ENCODE measurements at regions not wholly inside any gene's neighbourhood (a gene's known extent, or its start where the extent isn't known, plus 50 kb on each side); places are given as distances from the start of the nearest gene placed in this dataset.

- no peak overlapping the region for H3K18ac ChIP-seq (ENCODE audit: low read length)
- no CpG with 5 or more reads among the region's 3 CpGs for WGBS (ENCODE audit: extremely low coverage, insufficient coverage, low lambda C conversion rate)
- H3K79me2 ChIP-seq (ENCODE audit: control insufficient read depth, insufficient read depth, low read length): no peaks in the 10 kb centered on the region
- no peaks in the 10 kb centered on the region for H3K79me1 ChIP-seq (ENCODE audit: low read length)
- H3K9ac ChIP-seq (ENCODE audit: low read length): no peak overlapping the region
- no peak overlapping the region for H2BK120ac ChIP-seq (ENCODE audit: low read depth, low read length)
- no peak overlapping the region for H3K27ac ChIP-seq (ENCODE audit: low read depth, low read length)
- H3K4ac ChIP-seq (ENCODE audit: low read depth, low read length): no peak overlapping the region
- no peaks in the 10 kb centered on the region for H3K27me3 ChIP-seq (ENCODE audit: insufficient read depth, low read length, poor library complexity)
- no peaks in the 10 kb centered on the region for H3K36me3 ChIP-seq (ENCODE audit: control insufficient read depth, insufficient read depth, low read length)
- H4K5ac ChIP-seq (ENCODE audit: low read length): no peak overlapping the region
- no peak overlapping the region for H3K4me2 ChIP-seq (ENCODE audit: low read length)
- H2BK5ac ChIP-seq (ENCODE audit: low read length): no peak overlapping the region
- no peak overlapping the region for H3K56ac ChIP-seq (ENCODE audit: low read length)
- DNase-seq: no peak
- H3K4me3 ChIP-seq (ENCODE audit: low read length): no peak overlapping the region
- H2AK5ac ChIP-seq (ENCODE audit: low read length): no peak overlapping the region
- no peak overlapping the region for H3K23ac ChIP-seq (ENCODE audit: low read length)
- no peak overlapping the region for H2BK15ac ChIP-seq (replicated peaks; ENCODE audit: low read depth)
- H3K4me1 ChIP-seq (ENCODE audit: control insufficient read depth, low read depth, low read length): no peaks in the 10 kb centered on the region
- H4K8ac ChIP-seq (ENCODE audit: low read depth, low read length): no peak overlapping the region
These were observed 127.5 kb upstream of the GAREM1 start for GRCh38 chr18:32598144-32598543.

GRCh38 chr18:32596501-32596900, 125.8 kb upstream of the GAREM1 start:
- WGBS (ENCODE audit: extremely low coverage, insufficient coverage, low lambda C conversion rate): no CpG with 5 or more reads among the region's 2 CpGs

GRCh38 chr18:32595832-32596231, 125.2 kb upstream of the GAREM1 start:
- H2BK15ac ChIP-seq (replicated peaks; ENCODE audit: low read depth): no peak overlapping the region
- no peak overlapping the region for H3K23ac ChIP-seq (ENCODE audit: low read length)
- no peak overlapping the region for H3K27ac ChIP-seq (ENCODE audit: low read depth, low read length)
- no peak overlapping the region for H2AK5ac ChIP-seq (ENCODE audit: low read length)
- H4K5ac ChIP-seq (ENCODE audit: low read length): no peak overlapping the region
- no peak for DNase-seq
- H3K4ac ChIP-seq (ENCODE audit: low read depth, low read length): no peak overlapping the region
- H3K4me3 ChIP-seq (ENCODE audit: low read length): no peak overlapping the region
- WGBS (ENCODE audit: extremely low coverage, insufficient coverage, low lambda C conversion rate): no CpG with 5 or more reads among the region's 3 CpGs
- H2BK5ac ChIP-seq (ENCODE audit: low read length): no peak overlapping the region
- H3K18ac ChIP-seq (ENCODE audit: low read length): no peak overlapping the region
- no peaks in the 10 kb centered on the region for H3K36me3 ChIP-seq (ENCODE audit: control insufficient read depth, insufficient read depth, low read length)
- no peaks in the 10 kb centered on the region for H3K79me2 ChIP-seq (ENCODE audit: control insufficient read depth, insufficient read depth, low read length)
- H2BK120ac ChIP-seq (ENCODE audit: low read depth, low read length): no peak overlapping the region
- no peak overlapping the region for H3K9ac ChIP-seq (ENCODE audit: low read length)
- no peaks in the 10 kb centered on the region for H3K4me1 ChIP-seq (ENCODE audit: control insufficient read depth, low read depth, low read length)
- no peaks in the 10 kb centered on the region for H3K27me3 ChIP-seq (ENCODE audit: insufficient read depth, low read length, poor library complexity)
- H3K4me2 ChIP-seq (ENCODE audit: low read length): no peak overlapping the region
- no peak overlapping the region for H4K8ac ChIP-seq (ENCODE audit: low read depth, low read length)
- H3K79me1 ChIP-seq (ENCODE audit: low read length): no peaks in the 10 kb centered on the region
- H3K56ac ChIP-seq (ENCODE audit: low read length): no peak overlapping the region

More at GRCh38 chr18:32596501-32596900, 125.8 kb upstream of the GAREM1 start:
- H3K9ac ChIP-seq (ENCODE audit: low read length): no peak overlapping the region
- H3K27ac ChIP-seq (ENCODE audit: low read depth, low read length): no peak overlapping the region
- no peak overlapping the region for H3K4ac ChIP-seq (ENCODE audit: low read depth, low read length)
- H2AK5ac ChIP-seq (ENCODE audit: low read length): no peak overlapping the region
- no peak overlapping the region for H3K4me3 ChIP-seq (ENCODE audit: low read length)
- no peaks in the 10 kb centered on the region for H3K27me3 ChIP-seq (ENCODE audit: insufficient read depth, low read length, poor library complexity)
- H2BK5ac ChIP-seq (ENCODE audit: low read length): no peak overlapping the region
- H4K5ac ChIP-seq (ENCODE audit: low read length): no peak overlapping the region
- no peaks in the 10 kb centered on the region for H3K4me1 ChIP-seq (ENCODE audit: control insufficient read depth, low read depth, low read length)
- no peak overlapping the region for H3K4me2 ChIP-seq (ENCODE audit: low read length)
- no peaks in the 10 kb centered on the region for H3K79me1 ChIP-seq (ENCODE audit: low read length)
- no peaks in the 10 kb centered on the region for H3K79me2 ChIP-seq (ENCODE audit: control insufficient read depth, insufficient read depth, low read length)
- no peak for DNase-seq
- H3K36me3 ChIP-seq (ENCODE audit: control insufficient read depth, insufficient read depth, low read length): no peaks in the 10 kb centered on the region
- no peak overlapping the region for H4K8ac ChIP-seq (ENCODE audit: low read depth, low read length)
- H2BK15ac ChIP-seq (replicated peaks; ENCODE audit: low read depth): no peak overlapping the region
- H3K23ac ChIP-seq (ENCODE audit: low read length): no peak overlapping the region
- no peak overlapping the region for H2BK120ac ChIP-seq (ENCODE audit: low read depth, low read length)
- H3K18ac ChIP-seq (ENCODE audit: low read length): no peak overlapping the region
- no peak overlapping the region for H3K56ac ChIP-seq (ENCODE audit: low read length)

- no peak overlapping the region for H2BK15ac ChIP-seq (replicated peaks; ENCODE audit: low read depth)
- no peak overlapping the region for H2AK5ac ChIP-seq (ENCODE audit: low read length)
- H3K27me3 ChIP-seq (ENCODE audit: insufficient read depth, low read length, poor library complexity): no peaks in the 10 kb centered on the region
- H3K23ac ChIP-seq (ENCODE audit: low read length): no peak overlapping the region
- no peaks in the 10 kb centered on the region for H3K36me3 ChIP-seq (ENCODE audit: control insufficient read depth, insufficient read depth, low read length)
- no peak overlapping the region for H2BK5ac ChIP-seq (ENCODE audit: low read length)
- no peak overlapping the region for H4K8ac ChIP-seq (ENCODE audit: low read depth, low read length)
- no peak overlapping the region for H2BK120ac ChIP-seq (ENCODE audit: low read depth, low read length)
- H3K56ac ChIP-seq (ENCODE audit: low read length): no peak overlapping the region
- no peak overlapping the region for H3K18ac ChIP-seq (ENCODE audit: low read length)
- WGBS (ENCODE audit: extremely low coverage, insufficient coverage, low lambda C conversion rate): no CpG with 5 or more reads among the region's 5 CpGs
- no peaks in the 10 kb centered on the region for H3K79me1 ChIP-seq (ENCODE audit: low read length)
- no peaks in the 10 kb centered on the region for H3K79me2 ChIP-seq (ENCODE audit: control insufficient read depth, insufficient read depth, low read length)
- no peaks in the 10 kb centered on the region for H3K4me1 ChIP-seq (ENCODE audit: control insufficient read depth, low read depth, low read length)
- H3K4ac ChIP-seq (ENCODE audit: low read depth, low read length): no peak overlapping the region
- H4K5ac ChIP-seq (ENCODE audit: low read length): no peak overlapping the region
- H3K4me3 ChIP-seq (ENCODE audit: low read length): no peak overlapping the region
- DNase-seq: no peak
- H3K9ac ChIP-seq (ENCODE audit: low read length): no peak overlapping the region
- no peak overlapping the region for H3K4me2 ChIP-seq (ENCODE audit: low read length)
- H3K27ac ChIP-seq (ENCODE audit: low read depth, low read length): no peak overlapping the region
These were observed 117.5 kb upstream of the GAREM1 start for GRCh38 chr18:32588191-32588590.

- Histone ChIP-seq H3K36me3 (ENCODE audit: control insufficient read depth, insufficient read depth, low read length) (no peaks in the 10 kb centered on the region), H4K5ac (ENCODE audit: low read length) (no peak overlapping the region), H3K4me3 (ENCODE audit: low read length) (no peak overlapping the region), H3K27me3 (ENCODE audit: insufficient read depth, low read length, poor library complexity) (no peaks in the 10 kb centered on the region), H4K8ac (ENCODE audit: low read depth, low read length) (no peak overlapping the region), H3K79me1 (ENCODE audit: low read length) (no peaks in the 10 kb centered on the region), H3K79me2 (ENCODE audit: control insufficient read depth, insufficient read depth, low read length) (no peaks in the 10 kb centered on the region), H2AK5ac (ENCODE audit: low read length) (no peak overlapping the region), H3K56ac (ENCODE audit: low read length) (no peak overlapping the region), H2BK15ac (replicated peaks; ENCODE audit: low read depth) (no peak overlapping the region), H3K4ac (ENCODE audit: low read depth, low read length) (no peak overlapping the region), H3K9ac (ENCODE audit: low read length) (no peak overlapping the region), H3K18ac (ENCODE audit: low read length) (no peak overlapping the region), H2BK5ac (ENCODE audit: low read length) (no peak overlapping the region), H2BK120ac (ENCODE audit: low read depth, low read length) (no peak overlapping the region), H3K4me1 (ENCODE audit: control insufficient read depth, low read depth, low read length) (no peaks in the 10 kb centered on the region), H3K4me2 (ENCODE audit: low read length) (no peak overlapping the region), H3K27ac (ENCODE audit: low read depth, low read length) (no peak overlapping the region), H3K23ac (ENCODE audit: low read length) (no peak overlapping the region)
- WGBS (ENCODE audit: extremely low coverage, insufficient coverage, low lambda C conversion rate): no CpG with 5 or more reads among the region's 1 CpG
- DNase-seq: no peak
These were observed 112.7 kb upstream of the GAREM1 start for GRCh38 chr18:32583431-32583830.

- no peaks in the 10 kb centered on the region for H3K79me1 ChIP-seq (ENCODE audit: low read length)
- no peaks in the 10 kb centered on the region for H3K27me3 ChIP-seq (ENCODE audit: insufficient read depth, low read length, poor library complexity)
- no peak overlapping the region for H3K9ac ChIP-seq (ENCODE audit: low read length)
- no peaks in the 10 kb centered on the region for H3K79me2 ChIP-seq (ENCODE audit: control insufficient read depth, insufficient read depth, low read length)
- H3K56ac ChIP-seq (ENCODE audit: low read length): no peak overlapping the region
- H3K23ac ChIP-seq (ENCODE audit: low read length): no peak overlapping the region
- H4K5ac ChIP-seq (ENCODE audit: low read length): no peak overlapping the region
- no peak overlapping the region for H2BK120ac ChIP-seq (ENCODE audit: low read depth, low read length)
- H3K4me2 ChIP-seq (ENCODE audit: low read length): no peak overlapping the region
- no peak overlapping the region for H2BK15ac ChIP-seq (replicated peaks; ENCODE audit: low read depth)
- H2AK5ac ChIP-seq (ENCODE audit: low read length): no peak overlapping the region
- H3K4ac ChIP-seq (ENCODE audit: low read depth, low read length): no peak overlapping the region
- no peak overlapping the region for H2BK5ac ChIP-seq (ENCODE audit: low read length)
- WGBS (ENCODE audit: extremely low coverage, insufficient coverage, low lambda C conversion rate): no CpG with 5 or more reads among the region's 3 CpGs
- no peaks in the 10 kb centered on the region for H3K36me3 ChIP-seq (ENCODE audit: control insufficient read depth, insufficient read depth, low read length)
- H4K8ac ChIP-seq (ENCODE audit: low read depth, low read length): no peak overlapping the region
- no peak overlapping the region for H3K18ac ChIP-seq (ENCODE audit: low read length)
- H3K4me1 ChIP-seq (ENCODE audit: control insufficient read depth, low read depth, low read length): no peaks in the 10 kb centered on the region
- H3K27ac ChIP-seq (ENCODE audit: low read depth, low read length): no peak overlapping the region
- no peak for DNase-seq
- no peak overlapping the region for H3K4me3 ChIP-seq (ENCODE audit: low read length)
These were observed 111.8 kb upstream of the GAREM1 start for GRCh38 chr18:32582455-32582854.

Data from mesendoderm (in vitro differentiated cells).